GM21360 (cell line): ENCODE measurements at regions not wholly inside any gene's neighbourhood (a gene's known extent, or its start where the extent isn't known, plus 50 kb on each side); places are given as distances from the start of the nearest gene placed in this dataset.
A peak's percentile ranks its signal among the peaks of the same experiment; 100 is the strongest.
"Not testable (repeated sequence)": the region's sequence is repeated elsewhere in the genome, so short reads cannot be mapped to it uniquely, and the experiment has no call there.

Experiments used
- ATAC-seq: cut with Tn5 transposase; IDR thresholded peaks from one replicate; pipeline ENCODE4 v1.9.1; 2021; ENCODE audit warnings: mild to moderate bottlenecking, moderate library complexity; ENCODE audit not compliant: unreplicated experiment

- no peak for ATAC-seq
Measured at GRCh38 chr4:158313566-158313965, 103.3 kb downstream of the TMEM144 start.

- no peak for ATAC-seq
Measured at GRCh38 chr4:158314756-158315487, 104.6 kb downstream of the TMEM144 start.

GRCh38 chr4:158315706-158316105 lies 105.4 kb downstream of the TMEM144 start:
- no peak for ATAC-seq

- peak; percentile 78 for ATAC-seq
Measured at GRCh38 chr4:158316264-158316663, 106.0 kb downstream of the TMEM144 start.

GRCh38 chr4:158319880-158320279 lies 109.6 kb downstream of the TMEM144 start:
- ATAC-seq, result no peak

GRCh38 chr4:158322109-158322508 lies 111.8 kb downstream of the TMEM144 start:
- no peak for ATAC-seq

- ATAC-seq, result no peak
Measured at GRCh38 chr4:158327525-158327924, 117.2 kb downstream of the TMEM144 start.

- ATAC-seq, result no peak
Measured at GRCh38 chr4:158331863-158332262, 121.6 kb downstream of the TMEM144 start.

GRCh38 chr4:158333820-158334219 lies 123.5 kb downstream of the TMEM144 start:
- no peak for ATAC-seq

- no peak for ATAC-seq
Measured at GRCh38 chr4:158341896-158342295, 131.6 kb downstream of the TMEM144 start.

- no peak for ATAC-seq
Measured at GRCh38 chr4:158346576-158346975, 136.3 kb downstream of the TMEM144 start.

GRCh38 chr4:158347556-158347955 lies 137.3 kb downstream of the TMEM144 start:
- no peak for ATAC-seq

- no peak for ATAC-seq
Measured at GRCh38 chr4:158350161-158350560, 139.9 kb downstream of the TMEM144 start.

GRCh38 chr4:158353541-158354304 lies 143.4 kb downstream of the TMEM144 start:
- ATAC-seq, result no peak

- ATAC-seq, result no peak
Measured at GRCh38 chr4:158356301-158356700, 146.0 kb downstream of the TMEM144 start.

GRCh38 chr4:158367932-158368441 lies 153.7 kb upstream of the RXFP1 start:
- ATAC-seq, result not testable (repeated sequence)

- ATAC-seq, result no peak
Measured at GRCh38 chr4:158371158-158371557, 150.5 kb upstream of the RXFP1 start.

- ATAC-seq, result no peak
Measured at GRCh38 chr4:158374318-158374717, 147.4 kb upstream of the RXFP1 start.

GRCh38 chr4:158376106-158376840 lies 145.4 kb upstream of the RXFP1 start:
- ATAC-seq, result no peak

GRCh38 chr4:158384414-158384813 lies 137.3 kb upstream of the RXFP1 start:
- ATAC-seq, result no peak

- ATAC-seq, result no peak
Measured at GRCh38 chr4:158395343-158395742, 126.3 kb upstream of the RXFP1 start.
